NCI-H1092 (cell line): ENCODE measurements at regions not wholly inside any gene's neighbourhood (a gene's known extent, or its start where the extent isn't known, plus 50 kb on each side); places are given as distances from the start of the nearest gene placed in this dataset.
"Not testable (repeated sequence)": the region's sequence is repeated elsewhere in the genome, so short reads cannot be mapped to it uniquely, and the experiment has no call there.

Experiments used
- DNase-seq: peaks from one replicate; lab custom pipeline; 2025; lab: John Stamatoyannopoulos, UW

- no peak for DNase-seq
Measured at GRCh38 chr5:58201922-58202648, 257.8 kb downstream of the PLK2 start.

GRCh38 chr5:58200451-58200850 lies 259.4 kb downstream of the PLK2 start:
- DNase-seq, result no peak

GRCh38 chr5:58199087-58199486 lies 260.8 kb downstream of the PLK2 start:
- no peak for DNase-seq

GRCh38 chr5:58198330-58198729 lies 261.6 kb downstream of the PLK2 start:
- DNase-seq, result no peak

GRCh38 chr5:58197875-58198274 lies 262.0 kb downstream of the PLK2 start:
- DNase-seq, result no peak

GRCh38 chr5:58191443-58191842 lies 268.4 kb downstream of the PLK2 start:
- no peak for DNase-seq

DNA sequence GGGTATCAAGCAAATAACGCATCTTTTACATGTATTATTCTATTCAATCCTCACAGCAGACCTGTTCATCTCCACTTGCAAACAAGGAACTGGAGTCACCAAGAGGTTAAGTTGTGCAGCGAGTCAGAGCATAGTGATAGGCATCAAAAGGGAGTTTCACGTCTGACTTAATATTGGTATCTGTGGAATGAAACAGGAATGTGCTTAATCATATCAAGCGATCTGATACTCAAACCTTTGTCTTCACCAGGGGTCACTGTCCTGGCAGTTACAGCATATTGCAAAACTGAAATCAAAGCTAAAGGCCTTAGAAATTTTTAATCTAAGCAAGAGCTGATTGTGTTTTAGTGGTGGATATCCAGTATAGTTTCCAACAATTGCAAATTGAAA lies 271.6 kb downstream of the PLK2 start:
- no peak for DNase-seq

DNA sequence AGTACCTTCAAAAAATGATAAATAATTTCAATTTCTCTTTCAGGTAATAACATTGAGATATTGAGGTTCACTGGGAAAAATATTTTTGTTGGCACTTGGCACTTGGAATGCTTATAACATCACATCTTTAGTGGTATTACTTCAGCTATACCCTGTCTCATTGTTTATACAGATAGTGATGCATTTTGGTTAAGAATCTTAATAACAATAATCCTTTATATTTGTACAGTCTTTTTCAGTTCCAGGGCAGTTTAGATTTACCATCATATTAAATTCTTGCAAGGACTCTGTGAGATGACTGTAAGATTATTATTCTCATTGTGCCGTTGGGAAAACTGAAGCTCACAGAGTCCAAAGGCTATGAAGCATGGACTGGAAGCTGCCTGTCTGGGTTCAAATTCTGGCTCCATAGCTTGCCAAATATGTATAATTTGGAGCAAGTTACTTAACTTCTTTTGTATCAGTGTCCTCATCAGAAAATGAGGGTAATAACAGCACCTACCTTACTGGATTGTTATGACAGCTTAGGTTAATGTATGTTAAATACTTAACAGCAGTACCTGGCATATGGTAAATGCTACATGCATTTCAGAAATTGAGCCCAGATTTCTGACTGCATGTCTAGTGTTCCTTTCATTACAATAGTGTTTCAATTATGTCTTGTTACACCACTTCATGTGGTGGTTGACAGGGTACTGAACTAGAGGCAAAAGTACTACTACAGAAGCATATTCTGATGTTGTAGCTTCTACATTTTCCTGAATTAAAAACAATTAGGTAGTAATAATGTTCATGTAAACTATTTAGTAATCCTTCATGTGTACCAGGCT lies 272.2 kb downstream of the PLK2 start:
- no peak for DNase-seq

DNA sequence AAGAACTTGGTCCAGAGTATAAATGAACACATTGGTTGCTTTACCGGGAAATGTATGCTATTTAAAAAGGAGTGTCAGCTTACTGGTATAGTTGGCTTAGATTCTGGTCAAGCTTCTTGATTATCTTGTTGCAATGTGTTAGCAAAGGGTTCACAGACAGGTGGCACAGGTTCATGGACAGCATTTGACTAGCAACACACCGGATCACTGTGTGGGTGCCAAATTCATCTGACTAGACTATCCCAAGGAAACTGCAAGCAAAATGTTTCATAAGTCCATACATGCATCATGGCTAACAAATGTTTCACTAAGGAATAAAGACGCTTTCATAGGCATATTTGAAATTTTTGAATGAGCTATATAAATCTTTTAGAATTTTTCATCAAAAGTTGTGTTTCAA lies 274.1 kb downstream of the PLK2 start:
- DNase-seq, result no peak

- DNase-seq, result no peak
Measured at GRCh38 chr5:58185397-58185796, 274.5 kb downstream of the PLK2 start.

GRCh38 chr5:58184910-58185309 lies 275.0 kb downstream of the PLK2 start:
- no peak for DNase-seq

DNA sequence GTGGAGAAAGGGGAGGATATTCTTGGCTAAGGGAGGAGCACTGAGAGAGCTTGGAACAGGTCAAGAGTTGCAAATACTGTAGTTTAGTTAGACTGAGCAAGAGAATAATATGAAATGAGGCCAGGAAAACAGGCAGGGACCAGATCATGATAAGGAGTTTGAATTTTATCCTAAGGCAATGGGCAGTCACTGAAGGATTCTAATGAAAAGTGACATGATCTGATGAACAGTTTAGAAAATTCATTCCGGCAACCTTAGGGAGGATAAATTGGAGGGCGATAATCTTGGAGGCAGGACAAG lies 276.1 kb downstream of the PLK2 start:
- no peak for DNase-seq

DNA sequence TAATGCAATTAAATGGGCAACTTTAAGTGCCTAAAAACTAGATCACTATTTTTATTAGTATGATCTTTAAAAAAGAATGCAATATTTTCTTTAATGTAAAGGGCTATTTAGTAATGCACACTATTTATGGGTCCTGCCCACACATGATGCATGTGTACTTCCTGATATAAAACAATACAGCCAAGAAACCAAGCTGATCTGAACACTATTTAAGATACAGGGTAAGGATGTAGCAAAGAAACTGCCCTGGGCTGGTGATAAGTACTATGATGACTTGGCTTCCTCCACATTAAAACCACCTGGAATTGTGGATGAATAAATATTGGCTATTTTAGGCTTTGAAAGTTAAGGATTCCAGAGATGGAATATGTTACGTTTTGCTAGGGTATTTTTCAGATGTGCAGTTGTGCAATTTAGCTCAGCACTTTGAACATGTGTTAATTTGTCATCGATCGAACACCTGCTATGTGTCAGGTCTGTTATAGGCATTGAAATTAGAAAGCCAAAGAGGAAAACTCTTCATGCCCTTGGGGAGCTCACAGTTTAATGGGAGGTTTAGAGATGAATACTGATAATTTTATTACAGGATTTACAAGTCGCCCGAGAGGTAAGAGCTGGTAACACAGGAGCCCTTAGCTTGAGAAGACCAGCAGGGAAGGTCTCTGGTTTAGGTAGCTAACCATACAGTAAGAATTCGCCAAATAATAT lies 276.7 kb downstream of the PLK2 start:
- DNase-seq, result no peak

- no peak for DNase-seq
Measured at GRCh38 chr5:58182287-58182841, 277.5 kb downstream of the PLK2 start.

DNA sequence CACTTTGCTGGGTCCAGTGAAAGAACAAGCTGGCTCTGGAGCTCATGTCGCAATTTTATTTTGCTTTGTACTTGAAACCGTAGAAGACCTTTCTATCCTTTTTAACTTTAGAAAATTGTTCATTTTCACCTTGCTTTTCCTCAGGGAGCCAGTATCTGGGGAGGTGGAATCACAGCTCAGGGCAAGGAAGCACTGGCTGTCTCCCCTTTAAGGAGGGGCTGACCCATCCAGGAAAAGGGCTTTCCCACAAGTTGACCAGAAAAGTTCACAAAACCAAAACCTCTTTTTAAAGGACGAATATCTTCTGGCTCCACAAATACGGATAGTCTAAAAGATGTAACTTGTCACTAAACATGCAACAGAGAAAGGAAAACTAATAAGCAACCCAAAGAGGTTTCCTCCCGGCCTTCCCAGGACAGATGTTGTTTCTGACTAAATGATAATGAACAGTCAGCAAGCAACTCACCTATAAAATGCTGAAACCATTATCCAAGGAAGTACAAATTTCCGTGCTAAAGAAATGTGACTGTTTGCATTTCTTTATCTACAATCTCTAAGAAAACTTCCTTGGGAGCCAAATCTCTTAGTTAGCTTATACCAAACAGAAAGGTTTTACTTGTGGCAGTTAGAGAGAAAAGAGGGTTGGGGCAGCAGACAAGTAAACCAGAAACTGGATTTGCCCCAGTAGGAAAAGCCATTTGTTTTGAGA lies 278.2 kb downstream of the PLK2 start:
- DNase-seq, result no peak

DNA sequence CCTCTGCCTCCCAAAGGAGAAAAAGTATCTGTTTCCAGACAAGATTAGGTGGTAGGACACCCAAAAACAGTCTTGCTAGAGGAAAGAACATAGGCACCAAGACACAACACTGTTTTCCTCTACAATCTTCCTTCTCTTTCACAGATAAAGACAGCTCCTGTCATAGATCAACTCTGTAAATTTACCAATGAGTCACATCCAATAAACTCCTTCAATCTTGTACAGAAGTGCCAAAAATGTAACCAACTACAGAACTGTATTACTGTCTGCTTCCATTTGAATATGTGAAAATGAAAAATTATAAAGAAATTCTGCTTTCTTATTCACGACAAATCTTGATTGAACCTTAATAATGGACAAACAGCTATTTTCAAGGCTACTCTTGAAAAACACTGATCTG lies 286.9 kb downstream of the PLK2 start:
- no peak for DNase-seq

DNA sequence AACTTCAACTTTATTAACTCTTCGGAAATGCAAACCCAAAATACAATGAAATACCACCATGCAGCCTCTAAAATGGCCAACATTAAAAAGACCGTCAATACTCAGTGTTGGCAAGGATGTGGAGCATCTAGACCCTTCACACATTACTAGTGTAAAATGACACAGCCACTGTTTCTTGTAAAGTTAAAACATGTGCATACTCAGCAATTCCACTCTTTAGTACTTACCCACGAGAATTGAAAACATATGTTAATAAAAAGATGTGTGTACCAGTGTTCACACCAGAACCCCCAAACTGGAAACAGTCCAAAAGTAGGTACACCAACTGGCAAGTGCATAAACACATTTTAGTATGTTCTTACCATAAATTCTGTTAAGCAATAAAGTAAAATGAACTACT lies 294.7 kb downstream of the PLK2 start:
- DNase-seq, result no peak

GRCh38 chr5:58161889-58162288 lies 298.0 kb downstream of the PLK2 start:
- not testable (repeated sequence) for DNase-seq

GRCh38 chr5:58156973-58157701 lies 302.7 kb downstream of the PLK2 start:
- DNase-seq, result no peak

GRCh38 chr5:58156361-58156760 lies 303.5 kb downstream of the PLK2 start:
- DNase-seq, result no peak

- no peak for DNase-seq
Measured at GRCh38 chr5:58153255-58153654, 306.6 kb downstream of the PLK2 start.
